ENCODE measurements at regions not wholly inside any gene's neighbourhood (a gene's known extent, or its start where the extent isn't known, plus 50 kb on each side); places are given as distances from the start of the nearest gene placed in this dataset.

DNA sequence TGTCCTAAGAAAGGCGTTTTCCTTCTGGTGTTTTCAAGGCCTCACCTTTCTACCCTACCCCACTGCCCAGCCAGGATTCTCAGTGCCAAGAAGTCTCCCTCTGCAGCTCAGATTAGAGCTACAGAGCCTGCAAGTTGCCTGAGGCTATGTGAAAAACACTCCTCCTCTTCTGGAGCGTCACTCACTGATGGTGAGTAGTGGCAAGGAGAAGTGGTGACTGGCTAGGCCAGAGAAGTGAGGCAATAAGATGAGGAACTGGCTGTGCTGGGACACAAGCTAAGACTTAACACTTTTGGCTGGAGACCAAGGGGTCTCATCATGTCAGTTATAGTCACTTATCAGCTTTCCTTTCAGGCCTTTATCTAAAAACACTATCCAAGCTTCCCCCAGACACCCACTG, 86.7 kb upstream of the PRKAR2B start:
- TF ChIP-seq JUND (IDR thresholded peaks at IDR 0.05; ENCODE audit: low read depth), result no peak
- in situ Hi-C loops (cut with HindIII; ENCODE audit: low pct_unique_long_range_greater_than_20kb, low sequenced_read_pairs), result no loop called here
- peak in 1 of 2 experiments; percentile 19 for DNase-seq (ENCODE audit: low read depth in 1 of 2, low spot score in 1 of 2)

GRCh38 chr7:106959753-106960152, 84.8 kb upstream of the PRKAR2B start:
- in situ Hi-C loops (cut with HindIII; ENCODE audit: low pct_unique_long_range_greater_than_20kb, low sequenced_read_pairs), result no loop called here
- DNase-seq (ENCODE audit: low read depth in 1 of 2, low spot score in 1 of 2), result no peak
- no peak for TF ChIP-seq JUND (IDR thresholded peaks at IDR 0.05; ENCODE audit: low read depth)

DNA sequence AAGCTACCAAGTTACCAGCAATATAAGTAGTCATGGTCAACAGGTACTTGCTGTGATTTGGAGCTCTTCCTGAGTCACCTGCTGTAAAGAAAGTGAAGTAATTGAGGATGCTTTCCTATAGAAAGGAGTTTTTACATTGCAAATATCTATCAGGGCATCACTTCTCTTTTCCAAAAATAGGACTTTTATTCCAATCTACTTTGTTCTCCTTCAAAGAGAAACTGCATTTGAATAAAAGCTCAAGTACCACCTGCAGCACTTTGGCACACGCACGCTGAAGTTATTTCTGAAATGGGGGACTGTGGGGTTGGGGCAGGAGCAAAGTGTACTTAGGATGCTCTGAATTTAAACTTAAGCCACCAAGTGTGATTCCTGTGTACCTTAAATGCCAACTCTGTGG, 81.8 kb upstream of the PRKAR2B start:
- in situ Hi-C loops (cut with HindIII; ENCODE audit: low pct_unique_long_range_greater_than_20kb, low sequenced_read_pairs), result no loop called here
- no peak for DNase-seq (ENCODE audit: low read depth in 1 of 2, low spot score in 1 of 2)
- no peak for TF ChIP-seq JUND (IDR thresholded peaks at IDR 0.05; ENCODE audit: low read depth)

GRCh38 chr7:106964466-106964865, 80.0 kb upstream of the PRKAR2B start:
- in situ Hi-C loops (cut with HindIII; ENCODE audit: low pct_unique_long_range_greater_than_20kb, low sequenced_read_pairs), result no loop called here
- no peak for DNase-seq (ENCODE audit: low read depth in 1 of 2, low spot score in 1 of 2)
- no peak for TF ChIP-seq JUND (IDR thresholded peaks at IDR 0.05; ENCODE audit: low read depth)

- in situ Hi-C loops (cut with HindIII; ENCODE audit: low pct_unique_long_range_greater_than_20kb, low sequenced_read_pairs), result no loop called here
- no peak for DNase-seq (ENCODE audit: low read depth in 1 of 2, low spot score in 1 of 2)
- no peak for TF ChIP-seq JUND (IDR thresholded peaks at IDR 0.05; ENCODE audit: low read depth)
Observed at GRCh38 chr7:106965108-106965507, 79.4 kb upstream of the PRKAR2B start.

DNA sequence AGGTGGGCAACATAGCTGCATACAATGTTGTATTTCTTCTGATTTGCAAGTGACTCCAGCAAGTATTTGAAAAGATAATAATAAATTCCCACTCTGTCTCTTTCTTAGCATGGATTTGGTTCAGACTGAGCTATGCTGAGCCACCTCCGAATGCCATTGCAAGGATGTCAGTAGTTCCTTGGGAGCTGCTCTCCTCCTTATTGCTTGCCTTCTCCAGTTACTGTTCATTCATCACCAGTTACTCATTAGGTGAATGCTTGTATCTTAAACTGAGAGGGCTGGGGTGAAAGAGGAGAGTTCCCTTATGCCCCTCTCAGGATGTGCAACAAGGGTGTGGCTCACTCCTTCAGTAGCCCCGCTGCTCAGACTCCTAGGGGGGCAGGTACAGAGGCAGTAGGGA, 78.4 kb upstream of the PRKAR2B start:
- no peak for TF ChIP-seq JUND (IDR thresholded peaks at IDR 0.05; ENCODE audit: low read depth)
- in situ Hi-C loops (cut with HindIII; ENCODE audit: low pct_unique_long_range_greater_than_20kb, low sequenced_read_pairs), result no loop called here

DNA sequence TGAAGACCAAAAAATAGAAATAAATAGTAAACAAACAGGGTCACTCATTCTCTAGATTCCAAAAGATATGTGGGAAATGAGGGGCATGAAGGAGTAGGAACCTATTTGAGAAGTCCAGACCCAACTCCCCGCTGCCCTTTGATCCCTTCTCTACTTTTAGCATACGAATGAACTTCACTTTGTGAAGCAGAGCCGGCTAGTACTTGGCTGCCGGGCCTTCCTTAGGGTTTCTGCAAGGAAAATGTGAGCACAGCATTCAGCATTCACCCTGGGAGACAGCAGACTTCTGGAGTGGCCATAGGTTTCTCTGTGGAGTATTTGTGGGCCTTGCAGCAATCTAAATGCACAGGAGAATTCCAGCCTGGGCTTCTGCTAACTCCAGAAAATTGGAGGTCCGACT, 76.3 kb upstream of the PRKAR2B start:
- in situ Hi-C loops (cut with HindIII; ENCODE audit: low pct_unique_long_range_greater_than_20kb, low sequenced_read_pairs), result no loop called here
- DNase-seq (ENCODE audit: low read depth in 1 of 2, low spot score in 1 of 2), result no peak
- TF ChIP-seq JUND (IDR thresholded peaks at IDR 0.05; ENCODE audit: low read depth), result no peak

More for the DNA sequence above, 78.4 kb upstream of the PRKAR2B start:
- no peak for DNase-seq (ENCODE audit: low read depth in 1 of 2, low spot score in 1 of 2)

GRCh38 chr7:106978425-106979420, 65.8 kb upstream of the PRKAR2B start:
- in situ Hi-C loops (cut with HindIII; ENCODE audit: low pct_unique_long_range_greater_than_20kb, low sequenced_read_pairs), result no loop called here
- no peak for DNase-seq (ENCODE audit: low read depth in 1 of 2, low spot score in 1 of 2)
- TF ChIP-seq JUND (IDR thresholded peaks at IDR 0.05; ENCODE audit: low read depth), result no peak

GRCh38 chr7:106979551-106980357, 64.8 kb upstream of the PRKAR2B start:
- in situ Hi-C loops (cut with HindIII; ENCODE audit: low pct_unique_long_range_greater_than_20kb, low sequenced_read_pairs), result no loop called here
- no peak for TF ChIP-seq JUND (IDR thresholded peaks at IDR 0.05; ENCODE audit: low read depth)
- no peak for DNase-seq (ENCODE audit: low read depth in 1 of 2, low spot score in 1 of 2)

GRCh38 chr7:106980358-106980685, 64.2 kb upstream of the PRKAR2B start:
- no peak for TF ChIP-seq JUND (IDR thresholded peaks at IDR 0.05; ENCODE audit: low read depth)
- DNase-seq (ENCODE audit: low read depth in 1 of 2, low spot score in 1 of 2), result no peak
- in situ Hi-C loops (cut with HindIII; ENCODE audit: low pct_unique_long_range_greater_than_20kb, low sequenced_read_pairs), result no loop called here

DNA sequence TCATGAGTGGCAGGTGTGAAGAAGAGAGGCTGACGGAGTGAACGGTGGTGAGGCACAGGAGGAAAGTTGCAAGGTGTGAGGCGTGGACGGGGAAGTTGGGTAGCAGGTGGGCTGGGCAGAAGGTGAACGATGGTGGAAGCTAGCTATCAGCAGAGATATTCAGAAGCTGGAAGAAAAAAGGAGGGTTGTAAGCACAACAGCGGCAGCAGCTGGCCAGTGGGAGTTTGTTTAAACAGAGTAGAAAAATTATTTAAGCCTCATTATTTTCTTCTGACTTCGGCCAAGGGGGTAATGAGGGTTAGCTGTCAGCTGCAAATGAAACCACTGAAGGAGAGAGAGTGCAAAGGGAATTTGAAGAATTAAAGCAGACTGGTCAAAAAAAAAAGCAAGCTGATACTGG, 62.1 kb upstream of the PRKAR2B start:
- in situ Hi-C loops (cut with HindIII; ENCODE audit: low pct_unique_long_range_greater_than_20kb, low sequenced_read_pairs), result no loop called here
- TF ChIP-seq JUND (IDR thresholded peaks at IDR 0.05; ENCODE audit: low read depth), result no peak
- no peak for DNase-seq (ENCODE audit: low read depth in 1 of 2, low spot score in 1 of 2)

DNA sequence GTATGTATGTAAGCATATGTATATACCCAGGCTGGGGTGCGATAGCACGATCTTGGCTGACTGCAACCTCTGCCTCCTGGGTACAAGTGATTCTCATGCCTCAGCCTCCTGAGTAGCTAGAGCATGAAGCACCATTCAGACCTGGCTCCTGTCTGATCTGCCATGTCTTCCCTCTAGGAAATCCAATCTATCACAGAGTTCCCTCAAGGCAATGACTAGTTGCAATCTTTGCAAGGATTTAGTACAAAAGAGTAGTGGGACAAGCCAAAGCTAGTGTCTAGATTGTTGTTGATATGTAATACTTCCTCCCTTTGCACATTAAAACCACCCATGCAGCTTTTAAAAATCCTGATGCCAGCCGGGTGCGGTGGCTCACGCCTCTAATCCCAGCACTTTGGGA, 60.5 kb upstream of the PRKAR2B start:
- in situ Hi-C loops (cut with HindIII; ENCODE audit: low pct_unique_long_range_greater_than_20kb, low sequenced_read_pairs), result no loop called here
- no peak for TF ChIP-seq JUND (IDR thresholded peaks at IDR 0.05; ENCODE audit: low read depth)
- no peak for DNase-seq (ENCODE audit: low read depth in 1 of 2, low spot score in 1 of 2)

DNA sequence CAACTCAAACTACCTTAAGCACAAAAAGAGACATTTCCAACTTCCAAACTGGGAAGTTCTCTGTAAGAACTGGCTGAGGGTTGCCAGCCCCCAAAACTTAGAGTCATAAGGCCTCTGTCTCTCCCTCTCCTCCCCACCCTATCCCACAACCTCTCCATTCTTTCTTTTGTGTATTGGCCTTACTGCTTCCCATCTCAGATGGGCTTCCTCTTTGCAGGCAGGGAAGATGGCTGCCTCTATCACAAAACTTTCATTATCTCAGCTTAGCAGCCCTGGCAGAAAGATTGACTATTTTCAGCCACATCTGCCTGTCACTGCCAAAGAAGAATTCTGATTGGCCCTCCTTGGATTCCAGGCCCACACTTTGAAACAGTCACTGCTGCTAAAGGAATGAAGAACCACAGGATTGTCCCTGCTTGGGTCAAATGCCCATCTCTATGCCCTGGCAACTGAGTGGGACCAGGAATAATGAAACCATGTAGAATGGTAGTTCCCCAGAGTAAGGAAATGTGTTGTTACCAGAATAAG, 58.0 kb upstream of the PRKAR2B start:
- DNase-seq (ENCODE audit: low read depth in 1 of 2, low spot score in 1 of 2), result no peak
- TF ChIP-seq JUND (IDR thresholded peaks at IDR 0.05; ENCODE audit: low read depth), result no peak
- in situ Hi-C loops (cut with HindIII; ENCODE audit: low pct_unique_long_range_greater_than_20kb, low sequenced_read_pairs), result no loop called here
